H1 (cell line): ENCODE measurements at regions not wholly inside any gene's neighbourhood (a gene's known extent, or its start where the extent isn't known, plus 50 kb on each side); places are given as distances from the start of the nearest gene placed in this dataset.

Experiments used
- ATF2 ChIP-seq: IDR thresholded peaks from 2 replicates; pipeline ENCODE4 v1.6.1; 2012; ENCODE audit warnings: low read length, inconsistent platforms
- CHD1 ChIP-seq: IDR thresholded peaks from 2 replicates; pipeline ENCODE4 v1.6.1; 2012; ENCODE audit warnings: low read depth, low read length, improper control_type of control experiment
- CHD7 ChIP-seq: fragments of 300-600 bp; sonication (generic); IDR thresholded peaks from 2 replicates; pipeline ENCODE4 v1.7.1; 2012; ENCODE audit warnings: low read length, moderate library complexity, mild to moderate bottlenecking, inconsistent platforms; ENCODE audit not compliant: insufficient replicate concordance
- CREB1 ChIP-seq: IDR thresholded peaks from 2 replicates; pipeline ENCODE4 v1.6.1; 2012; ENCODE audit warnings: inconsistent platforms
- CTCF ChIP-seq, 3 experiments: IDR thresholded peaks; 1 replicate in 2 of 3; 2 replicates in 1 of 3; pipeline versions ENCODE4 v1.5.1 to v1.6.1; 2011; ENCODE audit warnings: low read length in 3 of 3, mild to moderate bottlenecking in 3 of 3, inconsistent platforms in 2 of 3, low read depth in 1 of 3, moderate library complexity in 1 of 3; ENCODE audit not compliant: insufficient read depth in 1 of 3; ENCODE audit errors: control extremely low read depth in 1 of 3
- EP300 ChIP-seq, 2 experiments: IDR thresholded peaks; 1 replicate in 1 of 2; 2 replicates in 1 of 2; pipeline ENCODE4 v1.6.1; 2011 to 2012; ENCODE audit warnings: low read depth in 2 of 2, low read length in 2 of 2, mild to moderate bottlenecking in 2 of 2, borderline replicate concordance in 1 of 2, inconsistent platforms in 1 of 2, moderate library complexity in 1 of 2
- EZH2 ChIP-seq: fragments of 200-600 bp; sonication (generic); IDR thresholded peaks from 2 replicates; pipeline ENCODE4 v1.7.1; 2012; ENCODE audit warnings: low read depth, mild to moderate bottlenecking, moderate library complexity, low read length, inconsistent platforms; ENCODE audit not compliant: severe bottlenecking
- POLR2A ChIP-seq, 2 experiments: IDR thresholded peaks; 1 replicate in 1 of 2; 2 replicates in 1 of 2; pipeline ENCODE4 v1.6.1; 2011; ENCODE audit warnings: low read depth in 2 of 2, low read length in 2 of 2, mild to moderate bottlenecking in 2 of 2; ENCODE audit errors: control extremely low read depth in 1 of 2
- POU5F1 ChIP-seq: IDR thresholded peaks from 2 replicates; pipeline ENCODE4 v1.6.1; 2011; ENCODE audit warnings: low read depth, mild to moderate bottlenecking, low read length, moderate library complexity
- RAD21 ChIP-seq, 2 experiments: IDR thresholded peaks in 1 of 2; conservative IDR thresholded peaks in 1 of 2; 2 replicates each; pipeline ENCODE4 v1.6.1; 2011; ENCODE audit warnings: low read depth in 2 of 2, low read length in 2 of 2, improper control_type of control experiment in 1 of 2, inconsistent platforms in 1 of 2, mild to moderate bottlenecking in 1 of 2, moderate library complexity in 1 of 2
- RFX5 ChIP-seq: IDR thresholded peaks from 2 replicates; pipeline ENCODE4 v1.6.1; 2011; ENCODE audit warnings: low read depth, low read length, improper control_type of control experiment, borderline replicate concordance
- SIX5 ChIP-seq: IDR thresholded peaks from 2 replicates; pipeline ENCODE4 v1.6.1; 2011; ENCODE audit warnings: mild to moderate bottlenecking, low read depth, low read length
- SP1 ChIP-seq: IDR thresholded peaks from 2 replicates; pipeline ENCODE4 v1.6.1; 2011; ENCODE audit warnings: low read depth, low read length
- SRF ChIP-seq: IDR thresholded peaks from 2 replicates; pipeline ENCODE4 v1.6.1; 2011; ENCODE audit warnings: mild to moderate bottlenecking, low read depth, low read length, moderate library complexity

- TF ChIP-seq SIX5 (no peak), CTCF (IDR thresholded peaks at IDR 0.05; ENCODE audit: control extremely low read depth in 1 of 3, insufficient read depth in 1 of 3, low read depth in 1 of 3, low read length in 3 of 3) (no peak), CREB1 (no peak), EP300 (IDR thresholded peaks at IDR 0.05; ENCODE audit: borderline replicate concordance in 1 of 2, low read depth in 2 of 2, low read length in 2 of 2) (no peak), RFX5 (no peak), POLR2A (IDR thresholded peaks at IDR 0.05; ENCODE audit: control extremely low read depth in 1 of 2, low read depth in 2 of 2, low read length in 2 of 2) (no peak), POU5F1 (no peak), ATF2 (no peak), EZH2 (no peak), RAD21 (IDR thresholded peaks at IDR 0.05 in 1 of 2, conservative IDR thresholded peaks at IDR 0.05 in 1 of 2; ENCODE audit: low read depth in 2 of 2, low read length in 2 of 2) (no peak), SP1 (no peak), SRF (no peak), CHD1 (no peak), CHD7 (no peak)
Observed at GRCh38 chr17:34758718-34759117, 179.3 kb downstream of the TMEM132E start.
